HG03139 (cell line): ENCODE measurements at regions not wholly inside any gene's neighbourhood (a gene's known extent, or its start where the extent isn't known, plus 50 kb on each side); places are given as distances from the start of the nearest gene placed in this dataset.
A peak's percentile ranks its signal among the peaks of the same experiment; 100 is the strongest.

Source experiments
- ATAC-seq: cut with Tn5 transposase; IDR thresholded peaks from one replicate; pipeline ENCODE4 v1.9.1; 2021; ENCODE audit not compliant: unreplicated experiment

DNA sequence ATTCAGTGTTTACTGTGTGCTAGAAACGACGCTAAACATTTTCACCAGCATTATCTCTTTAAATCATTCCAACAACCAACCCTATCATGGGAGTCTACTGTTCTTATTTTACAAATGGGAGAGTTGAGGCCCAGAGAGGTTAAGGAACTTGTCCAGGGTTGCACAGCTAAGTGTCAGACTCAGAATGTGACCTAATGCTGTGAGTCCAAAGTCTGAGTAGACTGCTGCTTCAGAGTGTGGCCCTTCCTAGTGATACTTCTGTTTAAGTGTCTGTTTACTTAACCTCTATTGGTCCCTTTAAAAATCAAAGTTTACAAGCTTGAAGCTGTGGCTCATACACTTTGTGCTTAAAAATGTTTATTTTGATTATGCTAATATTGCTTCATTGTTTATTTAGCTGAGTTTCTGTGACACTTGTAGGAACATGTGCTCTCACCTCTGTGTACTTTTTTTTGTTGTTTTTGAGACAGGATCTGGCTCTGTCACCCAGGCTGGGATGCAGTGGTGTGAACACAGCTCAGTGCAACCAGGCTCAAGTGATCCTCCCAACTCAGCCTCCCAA is 84.4 kb upstream of the SYPL1 start:
- no peak for ATAC-seq

DNA sequence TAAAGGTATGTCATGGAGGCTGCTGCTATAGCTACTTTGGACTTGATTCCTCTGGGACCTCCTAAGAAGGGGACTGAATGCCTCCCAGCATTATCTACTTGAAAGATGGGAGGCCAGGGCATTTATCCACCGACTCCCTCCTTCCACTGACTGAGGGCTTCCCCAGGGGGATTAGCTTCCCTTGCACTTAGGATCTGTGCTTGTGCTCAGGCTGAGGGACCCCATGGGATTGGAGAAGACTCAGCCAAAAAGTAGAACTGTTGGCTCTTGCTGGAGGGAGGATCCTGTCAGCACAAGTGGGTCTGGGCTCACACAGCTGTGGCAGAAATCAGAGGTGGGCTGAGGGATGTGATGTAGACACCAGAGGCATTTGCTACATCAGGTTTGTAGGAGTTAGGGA is 81.5 kb upstream of the SYPL1 start:
- no peak for ATAC-seq

DNA sequence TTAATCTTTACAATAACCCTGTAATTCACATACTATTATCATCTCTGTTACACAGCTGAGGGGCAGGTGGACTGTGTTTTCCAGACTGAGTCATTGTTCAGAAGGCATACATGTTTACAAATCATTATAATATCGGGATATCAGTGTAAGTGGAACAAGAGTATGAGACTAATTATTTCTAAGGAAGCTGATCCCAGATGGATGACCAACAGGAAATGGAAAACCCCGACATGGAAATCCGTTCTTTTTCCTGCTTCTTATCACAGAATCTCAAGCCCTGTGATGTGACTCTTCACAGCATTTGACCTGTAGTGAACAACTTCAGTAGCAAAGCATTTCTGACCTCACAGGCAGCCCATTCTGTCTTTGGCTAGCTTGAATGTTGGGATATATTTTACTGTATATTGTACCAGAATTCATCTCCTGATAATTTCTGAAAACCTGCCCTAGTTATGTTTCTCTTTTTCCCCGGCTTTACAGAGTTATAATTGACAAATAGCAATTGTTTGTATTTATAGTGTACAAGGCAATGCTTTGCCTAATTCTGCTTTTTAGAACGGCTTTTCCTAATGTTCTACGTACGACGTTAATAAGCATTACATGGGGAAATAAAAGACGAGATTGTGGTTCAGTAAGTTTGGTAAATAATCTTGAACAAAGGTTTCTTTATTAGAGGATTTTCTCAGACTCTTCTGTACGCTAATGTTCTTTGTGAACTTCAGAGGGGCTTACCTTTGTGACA is 78.6 kb upstream of the SYPL1 start:
- ATAC-seq: no peak

DNA sequence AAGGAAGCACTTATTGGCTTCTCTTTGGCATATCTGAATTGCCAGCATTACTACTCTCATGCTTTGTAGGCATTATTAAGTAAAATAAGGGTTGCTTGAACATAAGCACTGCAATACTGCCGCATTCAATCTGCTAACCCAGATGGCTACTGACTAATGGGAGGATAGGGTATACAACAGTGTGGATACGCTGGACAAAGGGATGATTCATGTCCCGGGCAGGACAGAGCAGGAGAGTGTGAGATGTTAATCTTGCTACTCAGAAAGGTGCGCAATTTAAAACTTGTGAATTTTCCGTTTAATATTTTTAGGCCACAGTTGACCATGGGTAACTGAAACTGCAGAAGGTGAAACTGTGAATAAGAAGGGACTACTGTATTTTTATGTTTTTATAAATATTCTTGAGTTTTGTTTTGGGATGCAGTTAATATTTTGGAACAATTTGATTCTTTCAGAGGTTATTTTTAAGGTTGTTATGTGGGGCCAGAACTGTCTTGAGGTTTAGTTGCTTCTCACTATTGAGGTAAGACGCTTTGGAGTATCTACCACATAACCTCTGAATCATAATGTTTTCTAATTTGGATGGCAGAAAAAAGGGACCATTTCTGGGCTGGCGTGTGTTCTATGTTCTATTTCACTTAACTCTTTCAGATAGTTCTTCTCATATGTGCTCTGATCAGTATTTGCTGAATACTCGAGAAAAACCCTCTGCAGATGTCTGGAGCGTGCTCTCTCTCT is 75.7 kb upstream of the SYPL1 start:
- no peak for ATAC-seq

DNA sequence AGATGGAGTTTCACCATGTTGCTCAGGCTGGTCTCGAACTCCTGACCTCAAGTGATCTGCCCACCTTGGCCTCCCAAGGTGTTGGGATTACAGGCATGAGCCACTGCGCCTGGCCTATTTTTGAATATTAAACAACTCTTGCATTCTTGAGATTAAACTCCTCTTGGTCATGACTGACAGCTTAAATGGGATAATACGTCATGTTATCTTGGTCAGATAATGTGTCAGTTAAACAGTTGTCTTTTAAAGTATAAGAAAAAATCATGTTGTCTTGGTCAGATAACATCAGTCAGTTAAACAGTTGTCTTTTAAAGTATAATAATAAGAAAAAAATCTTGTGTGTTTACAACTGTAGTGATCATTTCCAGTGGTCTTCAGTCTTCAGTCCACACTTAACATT is 73.6 kb upstream of the SYPL1 start:
- ATAC-seq: no peak

DNA sequence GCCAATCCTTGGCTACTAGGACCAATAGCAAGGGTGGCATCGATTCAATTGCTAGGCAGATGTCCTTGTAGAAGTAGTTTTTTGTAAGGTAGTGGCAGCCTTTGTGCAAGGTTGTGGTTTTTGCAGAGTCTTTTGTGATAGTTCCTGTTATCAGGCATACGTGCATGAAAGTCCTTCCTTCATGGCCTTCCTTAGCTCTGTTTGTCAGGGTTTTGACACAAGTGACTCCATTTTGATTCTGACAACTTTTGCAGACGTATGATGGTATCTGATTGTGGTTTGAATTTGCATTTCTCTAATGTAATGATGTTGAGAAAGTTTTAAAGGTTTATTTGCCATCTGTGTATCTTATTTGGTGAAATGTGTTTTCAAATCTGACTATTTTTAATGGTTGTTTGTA is 71.8 kb upstream of the SYPL1 start:
- ATAC-seq: no peak

DNA sequence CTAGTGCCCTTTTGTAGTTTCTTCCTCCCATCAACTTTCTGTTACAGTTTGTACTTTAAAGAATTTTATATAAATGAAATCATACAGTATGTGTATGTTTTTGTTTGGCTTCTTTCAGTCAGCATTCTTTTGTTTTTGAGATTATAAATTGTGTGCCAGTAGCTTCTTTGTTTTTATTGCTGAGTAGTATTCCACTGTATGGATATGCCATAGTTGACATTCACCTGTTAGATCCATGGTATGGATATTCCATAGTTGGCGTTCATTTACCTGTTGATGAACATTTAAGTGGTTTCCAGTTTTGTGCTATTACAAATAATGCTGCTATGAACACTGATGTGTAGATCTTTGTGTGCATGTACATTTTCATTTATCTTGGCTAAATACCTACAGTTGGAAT is 70.8 kb upstream of the SYPL1 start:
- ATAC-seq: no peak

DNA sequence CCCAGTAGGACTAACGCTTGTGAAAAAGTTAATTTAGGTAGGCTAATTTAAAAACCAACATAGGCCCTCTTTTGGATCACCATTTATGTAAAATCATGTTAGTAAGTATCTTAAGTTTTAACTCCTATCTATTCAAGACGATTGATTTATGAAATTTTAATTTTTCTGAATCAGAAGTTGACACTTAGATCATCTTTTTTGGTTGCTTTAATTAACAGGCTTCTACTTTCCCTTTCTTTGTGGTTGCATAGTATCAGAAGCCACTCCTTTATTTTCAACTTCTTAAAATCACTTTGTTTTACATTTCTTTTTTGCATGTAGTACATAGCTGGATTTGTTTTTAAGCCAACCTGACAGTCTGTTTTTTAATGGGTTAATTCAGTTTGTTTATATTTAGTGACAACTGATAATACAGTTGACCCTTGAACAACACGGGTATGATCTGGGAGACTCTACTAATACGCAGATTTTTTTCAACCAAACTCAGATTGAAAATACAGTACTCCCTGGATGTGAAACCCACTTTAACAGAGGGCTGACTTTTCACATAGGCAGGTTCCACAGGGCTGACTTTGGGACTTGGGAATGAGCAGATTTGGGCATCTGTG is 69.7 kb upstream of the SYPL1 start:
- no peak for ATAC-seq

DNA sequence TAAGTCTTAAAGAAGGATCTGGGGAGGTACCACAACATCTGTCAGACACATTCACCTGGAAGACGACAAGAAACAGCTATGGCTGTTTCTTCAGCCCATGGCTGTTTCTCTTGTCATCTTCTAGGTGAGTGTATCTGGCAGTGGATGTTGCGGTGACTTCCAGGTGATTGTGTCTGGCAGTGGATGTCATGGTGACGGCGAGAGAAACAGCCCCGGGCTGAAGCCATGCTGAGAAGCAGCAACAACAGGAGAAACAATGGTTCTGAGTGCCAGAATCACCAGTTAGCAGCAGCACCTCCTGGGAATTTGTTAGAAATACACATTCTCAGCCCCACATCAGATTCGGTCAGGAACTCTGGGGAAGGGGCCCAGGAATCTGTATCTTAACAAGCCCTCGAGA is 68.6 kb upstream of the SYPL1 start:
- no peak for ATAC-seq

DNA sequence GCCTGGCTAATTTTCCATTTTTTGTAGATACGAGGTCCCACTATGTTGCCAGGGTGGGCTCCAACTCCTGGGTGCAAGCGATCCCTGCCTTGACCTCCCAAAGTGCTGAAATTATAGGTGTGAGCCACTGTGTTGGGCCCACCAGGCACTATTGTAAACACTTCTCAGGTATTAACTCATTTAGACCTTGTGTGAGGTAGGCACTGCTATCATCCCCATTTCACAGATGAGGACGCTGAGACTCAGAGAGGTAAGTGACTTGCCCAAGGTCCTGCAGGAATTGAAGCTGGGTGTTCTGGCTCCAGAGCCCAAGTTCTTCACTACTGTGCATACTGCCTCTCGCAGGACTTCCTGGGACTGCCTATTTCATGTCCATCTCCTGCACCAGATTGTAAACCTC is 67.1 kb upstream of the SYPL1 start:
- ATAC-seq: no peak

DNA sequence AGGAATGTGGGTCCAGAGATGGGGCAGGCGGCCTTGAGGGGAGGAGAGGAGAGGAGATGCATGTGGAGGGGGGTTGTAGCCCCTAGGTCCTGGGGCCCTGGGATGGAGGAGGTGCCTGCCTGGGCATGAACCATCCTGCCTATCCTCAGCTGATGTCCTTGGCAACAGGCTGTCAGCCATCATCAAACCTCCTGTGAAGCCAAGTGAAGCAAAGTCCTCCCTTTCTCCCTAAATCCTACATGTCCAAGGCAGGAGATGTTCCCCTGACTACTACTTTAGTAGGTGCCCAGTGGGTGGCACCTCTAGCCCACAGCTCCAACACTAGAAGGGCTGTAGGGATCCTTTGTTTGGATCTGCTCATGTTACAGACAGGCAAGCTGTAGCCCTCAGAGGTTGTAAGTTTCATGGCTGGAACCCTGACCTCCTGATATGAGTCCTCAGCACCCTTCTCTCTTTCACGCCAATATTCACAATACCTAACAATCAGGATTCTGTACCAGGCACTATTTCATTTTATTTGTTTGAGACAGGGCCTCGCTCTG is 66.6 kb upstream of the SYPL1 start:
- no peak for ATAC-seq

DNA sequence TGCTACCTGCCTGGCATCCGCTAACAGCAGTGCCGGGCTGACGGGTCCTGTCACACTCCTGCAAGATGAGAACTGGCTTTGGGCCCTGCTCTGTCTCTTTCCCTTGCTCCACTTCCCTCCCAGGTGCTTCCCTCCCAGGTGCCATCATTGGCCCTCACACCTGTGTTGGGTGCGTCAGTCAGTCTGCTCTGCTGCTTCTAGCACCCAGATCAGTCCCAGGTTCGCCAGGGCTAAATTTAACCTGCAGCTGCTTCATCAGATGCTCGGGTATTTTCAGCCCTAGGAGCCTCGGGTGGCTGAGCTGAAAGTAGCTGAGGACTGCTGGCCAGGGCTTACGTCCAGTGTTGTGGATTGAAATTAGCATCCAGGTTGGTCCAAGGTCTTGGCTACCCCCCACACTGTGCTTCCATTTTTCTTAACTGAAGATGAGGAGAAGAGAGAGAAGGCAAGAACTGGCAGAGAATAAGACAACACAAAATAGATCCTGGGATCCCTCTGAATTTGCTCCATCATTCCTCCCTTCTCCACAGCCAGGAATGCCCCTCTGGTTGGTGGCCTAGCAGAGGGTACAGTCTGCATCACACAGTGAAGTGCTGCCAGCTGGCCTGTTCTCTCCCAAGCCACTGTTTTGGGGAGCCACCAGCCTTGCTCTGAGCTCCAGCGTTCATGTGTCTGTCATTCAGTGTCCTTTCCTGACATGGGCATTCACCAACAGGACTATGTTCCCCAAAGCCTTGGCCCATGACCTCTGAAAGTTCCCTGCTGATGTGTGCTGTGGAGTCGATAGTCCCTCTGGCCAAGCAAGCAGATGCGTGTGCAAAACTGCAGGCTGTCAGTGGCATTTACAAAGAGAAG is 65.9 kb upstream of the SYPL1 start:
- ATAC-seq: no peak

DNA sequence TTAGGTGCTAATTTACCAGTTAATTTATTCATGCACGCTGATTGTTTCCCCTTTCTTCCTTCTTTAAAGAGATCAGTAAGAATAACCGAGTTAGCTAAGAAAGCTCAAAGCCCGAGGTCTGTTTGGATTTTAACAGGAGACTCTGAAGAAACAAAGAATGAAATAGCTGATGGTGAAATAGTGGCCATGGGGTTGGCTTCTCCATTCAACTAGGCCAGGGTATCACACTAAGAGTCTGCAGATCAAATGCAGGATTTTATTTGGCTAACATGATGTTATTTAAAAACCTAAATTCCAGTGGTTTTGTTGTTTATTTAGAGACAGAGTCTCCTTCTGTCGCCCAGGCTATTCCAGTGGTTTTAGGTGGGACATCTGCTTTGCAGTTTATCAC is 65.2 kb upstream of the SYPL1 start:
- ATAC-seq: no peak

DNA sequence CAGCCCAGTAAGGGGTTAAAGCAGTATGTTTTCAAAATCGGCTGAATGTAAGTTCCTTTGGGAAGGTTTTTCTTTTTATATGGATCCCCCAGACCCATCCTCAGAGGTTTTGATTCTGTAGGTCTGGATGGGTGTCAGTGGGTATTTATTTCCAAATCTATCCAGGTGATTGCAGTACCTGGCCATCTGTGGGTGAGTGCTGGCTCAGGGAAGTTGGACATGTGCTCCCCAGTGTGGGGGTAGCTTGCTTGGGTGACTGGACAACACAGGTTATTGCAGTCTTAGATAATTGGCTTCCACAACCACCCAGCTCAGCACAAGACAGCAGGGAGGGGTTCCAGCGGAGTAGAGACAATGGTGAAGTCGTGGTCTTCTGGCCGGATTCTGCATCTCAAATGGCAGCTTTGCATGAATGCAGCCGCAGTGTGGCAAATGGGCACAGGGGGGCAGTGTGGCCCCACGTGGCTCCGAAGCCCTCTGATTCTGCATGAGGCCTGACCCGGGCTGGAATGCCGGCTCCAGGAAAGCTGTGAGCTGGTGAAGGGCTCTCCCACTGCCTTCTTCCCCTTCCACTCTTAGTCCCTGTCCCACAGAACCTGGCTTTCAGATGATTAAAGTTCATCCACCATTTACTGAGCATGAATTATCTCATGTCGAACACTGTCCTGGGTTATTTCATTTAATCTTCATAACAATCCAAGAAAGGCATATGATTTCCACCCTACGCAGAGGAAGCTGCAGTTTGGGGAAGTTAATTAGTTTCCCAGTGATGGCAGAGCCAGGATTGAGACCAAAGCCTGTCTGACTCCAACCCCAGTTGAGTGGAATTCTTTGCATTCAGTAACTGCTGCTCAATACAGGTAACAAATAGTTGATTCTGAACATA is 64.5 kb upstream of the SYPL1 start:
- peak; percentile 74 for ATAC-seq

DNA sequence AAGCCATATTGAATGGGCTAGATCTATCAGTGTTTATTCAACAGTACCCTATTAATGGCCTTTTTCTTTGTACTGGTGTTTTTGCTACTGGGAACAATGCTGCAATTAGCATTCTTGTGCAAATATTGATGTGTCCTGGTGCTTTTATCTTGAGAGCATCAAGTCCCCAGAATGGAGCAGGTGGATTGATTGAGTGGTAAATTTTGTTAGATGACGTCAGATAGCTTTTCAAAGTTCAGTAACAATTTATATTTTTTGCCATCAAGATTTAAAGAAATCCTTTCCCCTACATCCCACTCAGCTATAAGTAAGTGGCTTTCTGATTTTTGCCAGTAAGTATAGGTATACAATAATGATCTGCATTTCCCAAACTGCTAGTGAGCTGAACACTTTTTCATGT is 63.4 kb upstream of the SYPL1 start:
- no peak for ATAC-seq

DNA sequence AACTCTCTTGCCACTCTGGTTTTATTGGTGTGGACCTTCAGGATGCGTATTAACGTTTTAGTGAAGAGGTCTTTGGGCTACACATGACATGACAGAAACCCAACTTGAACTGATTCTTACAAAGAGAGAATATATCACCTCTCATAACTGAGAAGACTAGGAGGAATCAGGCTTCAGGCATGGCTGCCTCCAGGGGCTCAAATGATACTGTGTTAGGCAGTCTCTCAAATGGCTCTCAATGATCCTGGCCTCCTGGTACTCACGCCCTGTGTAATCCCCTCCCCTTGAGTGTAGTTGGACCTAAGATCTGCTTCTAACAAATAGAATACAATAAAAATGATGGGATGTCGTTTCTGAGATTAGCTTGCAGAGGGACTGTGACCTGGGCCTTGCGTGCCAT is 58.5 kb upstream of the SYPL1 start:
- ATAC-seq: no peak

DNA sequence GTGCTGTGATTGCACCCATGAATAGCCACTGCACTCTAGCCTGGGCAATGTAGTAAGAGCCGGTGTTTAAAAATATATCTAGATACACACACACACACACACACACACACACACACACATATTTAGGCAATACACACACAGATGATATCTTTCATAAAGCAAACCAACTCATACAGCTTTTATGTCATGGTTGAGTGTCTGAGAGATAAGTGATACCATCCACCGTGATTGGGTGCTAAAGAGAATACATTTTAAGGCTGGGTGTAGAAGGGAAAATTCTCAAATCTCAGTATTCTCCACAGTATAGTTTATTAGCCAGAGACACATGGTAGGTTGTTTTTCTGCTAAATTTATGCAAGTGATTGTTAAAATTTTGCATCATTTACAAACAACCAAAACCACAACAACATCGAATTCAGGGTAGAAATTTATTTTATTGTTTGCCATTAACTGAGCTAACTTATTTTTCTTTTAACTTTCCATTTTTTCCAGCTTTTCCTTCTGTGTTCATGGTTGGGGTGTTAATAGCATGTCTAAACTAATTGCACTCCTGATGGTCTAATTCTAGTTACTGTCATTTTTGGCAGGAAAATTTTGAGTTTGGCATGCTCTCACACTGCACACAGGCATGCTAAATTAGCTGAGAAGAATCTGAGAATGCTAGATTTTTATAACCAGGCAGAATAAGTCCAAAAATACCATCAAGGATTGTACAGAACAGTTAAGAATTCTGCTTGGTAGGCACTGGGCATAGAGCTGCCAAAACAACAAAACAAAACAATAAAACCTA is 57.9 kb upstream of the SYPL1 start:
- ATAC-seq: no peak

DNA sequence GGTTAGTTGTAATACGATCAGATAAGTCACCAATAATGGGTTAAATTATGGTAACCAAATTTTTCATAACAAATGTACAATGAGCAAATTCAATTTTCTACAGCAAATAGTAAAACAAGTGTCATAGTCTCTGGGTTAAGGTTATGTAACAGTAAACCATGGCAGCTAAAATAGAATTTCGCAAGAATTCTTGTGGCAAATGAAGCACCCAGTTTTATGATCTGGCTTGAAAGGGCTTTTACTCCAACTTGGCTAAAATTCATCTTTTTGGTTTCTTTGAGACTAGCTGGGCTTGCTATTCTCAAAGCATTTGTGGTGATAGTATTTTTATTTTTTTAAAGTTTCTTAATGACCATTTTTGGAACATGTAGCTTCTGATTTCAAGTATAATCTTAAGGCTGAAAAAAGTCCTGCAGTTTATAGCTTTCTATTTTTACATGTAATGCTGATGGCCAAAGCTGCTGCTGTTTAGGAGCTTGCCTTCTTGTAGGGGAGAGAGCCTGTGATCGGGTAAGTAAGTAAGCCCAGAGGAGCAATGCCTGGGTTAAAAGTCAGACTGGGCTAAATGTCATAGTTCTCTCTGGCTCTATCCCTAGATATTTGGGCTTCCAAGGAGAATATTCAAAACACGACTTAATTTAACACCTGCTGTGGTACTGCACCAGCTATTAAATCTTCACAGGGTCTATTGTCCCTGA is 55.5 kb upstream of the SYPL1 start:
- ATAC-seq: no peak
